ENCODE measurements at regions not wholly inside any gene's neighbourhood (a gene's known extent, or its start where the extent isn't known, plus 50 kb on each side); places are given as distances from the start of the nearest gene placed in this dataset.
A peak's percentile ranks its signal among the peaks of the same experiment; 100 is the strongest.

GRCh38 chr3:177553012-177553411, 355.7 kb upstream of the TBL1XR1 start:
- intact Hi-C loops (cut with micrococcal nuclease; ENCODE audit: unreplicated experiment) (no loop called here), in situ Hi-C loops (cut with HindIII; ENCODE audit: extremely low pct_ligation_motif_present, low pct_unique_long_range_greater_than_20kb) (no loop called here)
- H3K4me3 ChIP-seq (replicated peaks in 1 of 3; ENCODE audit: insufficient read depth in 1 of 3, low read depth in 2 of 3, low read length in 3 of 3), result no peak overlapping the region
- no peaks in the 10 kb centered on the region; a peak in 1 of 5 replicates for H3K27me3 ChIP-seq (ENCODE audit: control insufficient read depth in 1 of 2, insufficient read depth in 2 of 2, low read length in 2 of 2)
- no peaks in the 10 kb centered on the region for H3K9me3 ChIP-seq (ENCODE audit: low read length)
- DNase-seq (ENCODE audit: low spot score), result no peak
- no peak overlapping the region for H3K27ac ChIP-seq (ENCODE audit: extremely low read length, insufficient read depth, low read length)
- H3K4me1 ChIP-seq (ENCODE audit: insufficient read depth, low read length), result peaks cover 13% of the 10 kb centered on the region
- no peak for ATAC-seq
- POLR2A ChIA-PET, result no interaction called here
- no peak for FAIRE-seq
- no peaks in the 10 kb centered on the region for H3K79me2 ChIP-seq (ENCODE audit: insufficient read depth, low read length)
- WGBS (ENCODE audit: low lambda C conversion rate), result 53% methylated on average over 2 of the region's 2 CpGs
- H2AFZ ChIP-seq (ENCODE audit: low read length), result peak overlapping the region; percentile 27
- no peaks in the 10 kb centered on the region for H4K20me1 ChIP-seq (ENCODE audit: insufficient read depth, low read length)
- no peak overlapping the region for H3K4me2 ChIP-seq (ENCODE audit: low read depth, low read length)
- no peak overlapping the region for H3K9ac ChIP-seq (ENCODE audit: insufficient read depth, low read depth, low read length)
- no peaks in the 10 kb centered on the region for H3K36me3 ChIP-seq (replicated peaks in 1 of 2; ENCODE audit: control insufficient read depth in 1 of 2, insufficient read depth in 2 of 2, low read length in 2 of 2)
- CTCF ChIA-PET (ENCODE audit: low intra/inter-chr PET ratio, low total read pairs), result no interaction called here
- no TSS peak for BruUV-seq (replicated peaks)
- TF ChIP-seq RAD51 (IDR thresholded peaks at IDR 0.05; ENCODE audit: borderline replicate concordance), result no peak

- Histone ChIP-seq H3K36me3 (replicated peaks in 1 of 2; ENCODE audit: control insufficient read depth in 1 of 2, insufficient read depth in 2 of 2, low read length in 2 of 2) (no peaks in the 10 kb centered on the region), H4K20me1 (ENCODE audit: insufficient read depth, low read length) (no peaks in the 10 kb centered on the region), H3K4me3 (replicated peaks in 1 of 3; ENCODE audit: insufficient read depth in 1 of 3, low read depth in 2 of 3, low read length in 3 of 3) (no peak overlapping the region), H3K9ac (ENCODE audit: insufficient read depth, low read depth, low read length) (no peak overlapping the region), H2AFZ (ENCODE audit: low read length) (peak overlapping the region; percentile 27), H3K27me3 (ENCODE audit: control insufficient read depth in 1 of 2, insufficient read depth in 2 of 2, low read length in 2 of 2) (no peaks in the 10 kb centered on the region; a peak in 1 of 5 replicates), H3K79me2 (ENCODE audit: insufficient read depth, low read length) (no peaks in the 10 kb centered on the region), H3K9me3 (ENCODE audit: low read length) (no peaks in the 10 kb centered on the region), H3K27ac (ENCODE audit: extremely low read length, insufficient read depth, low read length) (no peak overlapping the region), H3K4me2 (ENCODE audit: low read depth, low read length) (no peak overlapping the region), H3K4me1 (ENCODE audit: insufficient read depth, low read length) (peaks cover 12% of the 10 kb centered on the region)
- DNase-seq (ENCODE audit: low spot score), result no peak
- intact Hi-C loops (cut with micrococcal nuclease; ENCODE audit: unreplicated experiment) (no loop called here), in situ Hi-C loops (cut with HindIII; ENCODE audit: extremely low pct_ligation_motif_present, low pct_unique_long_range_greater_than_20kb) (no loop called here)
- FAIRE-seq, result no peak
- no peak for TF ChIP-seq ZFP37 (CRISPR knock-in tag; IDR thresholded peaks at IDR 0.05; ENCODE audit: borderline replicate concordance)
- TF ChIP-seq TP53 (CRISPR knock-in tag; conservative IDR thresholded peaks at IDR 0.05), result no peak
- TF ChIP-seq BRF2 (CRISPR knock-in tag; IDR thresholded peaks at IDR 0.05), result no peak
- no peak for TF ChIP-seq MBNL3 (CRISPR knock-in tag; conservative IDR thresholded peaks at IDR 0.05)
- WGBS (ENCODE audit: low lambda C conversion rate), result 0% methylated on average over 1 of the region's 2 CpGs
- ChIA-PET CTCF (ENCODE audit: low intra/inter-chr PET ratio, low total read pairs) (no interaction called here), POLR2A (no interaction called here)
- no peak for ATAC-seq
- BruUV-seq (replicated peaks), result no TSS peak
Observed at GRCh38 chr3:177553579-177553978, 356.3 kb upstream of the TBL1XR1 start.
